Activated CD4-positive, alpha-beta T cell treated with anti-CD3 and anti-CD28 coated beads for 36 hours (primary cell): ENCODE measurements at regions not wholly inside any gene's neighbourhood (a gene's known extent, or its start where the extent isn't known, plus 50 kb on each side); places are given as distances from the start of the nearest gene placed in this dataset.
"Not testable (repeated sequence)": the region's sequence is repeated elsewhere in the genome, so short reads cannot be mapped to it uniquely, and the experiment has no call there.

Source experiments
- ATAC-seq: fragments of 200-7000 bp; cut with Tn5 transposase; one replicate; pipeline ENCODE4 v1.10.0; 2021; ENCODE audit warnings: mild to moderate bottlenecking, moderate library complexity
- CTCF ChIA-PET: fragments of 350-600 bp; sonication (Branson Sonifier 250); formaldehyde crosslinking; loops from one replicate; lab custom pipeline; 2021; ENCODE audit warnings: antibody characterized with exemption; lab: Charles Lee
- POLR2A ChIA-PET: fragments of 350-600 bp; sonication (Branson Sonifier 250); formaldehyde crosslinking; loops from one replicate; lab custom pipeline; 2021; ENCODE audit warnings: antibody characterized with exemption, inconsistent platforms; lab: Charles Lee
- DNase-seq: peaks from one replicate; pipeline ENCODE4 v3.0.0-alpha.2; 2020
- H3K27ac Mint-ChIP-seq: one replicate; pipeline ENCODE4 v1.8.0; 2021; ENCODE audit warnings: mixed read lengths
- H3K27me3 Mint-ChIP-seq: one replicate; pipeline ENCODE4 v1.8.0; 2021; ENCODE audit warnings: mixed read lengths
- H3K36me3 Mint-ChIP-seq: one replicate; pipeline ENCODE4 v1.8.0; 2021; ENCODE audit warnings: low read depth, mixed read lengths
- H3K4me1 Mint-ChIP-seq: one replicate; pipeline ENCODE4 v1.8.0; 2021; ENCODE audit warnings: mixed read lengths
- H3K4me3 Mint-ChIP-seq: one replicate; pipeline ENCODE4 v1.8.0; 2021; ENCODE audit warnings: mild to moderate bottlenecking, moderate library complexity, mixed read lengths
- H3K9me3 Mint-ChIP-seq: one replicate; pipeline ENCODE4 v1.8.0; 2021; ENCODE audit warnings: low read depth, mixed read lengths
- intact Hi-C, 2 experiments: fragments of 100-400 bp; cut with DNase I in 1 of 2; cut with micrococcal nuclease in 1 of 2; formaldehyde crosslinking; loops; one replicate each; pipeline versions ENCODE4 v1.14.2 to v1.15.1; 2022 to 2024; cut with DNase I, micrococcal nuclease

DNA sequence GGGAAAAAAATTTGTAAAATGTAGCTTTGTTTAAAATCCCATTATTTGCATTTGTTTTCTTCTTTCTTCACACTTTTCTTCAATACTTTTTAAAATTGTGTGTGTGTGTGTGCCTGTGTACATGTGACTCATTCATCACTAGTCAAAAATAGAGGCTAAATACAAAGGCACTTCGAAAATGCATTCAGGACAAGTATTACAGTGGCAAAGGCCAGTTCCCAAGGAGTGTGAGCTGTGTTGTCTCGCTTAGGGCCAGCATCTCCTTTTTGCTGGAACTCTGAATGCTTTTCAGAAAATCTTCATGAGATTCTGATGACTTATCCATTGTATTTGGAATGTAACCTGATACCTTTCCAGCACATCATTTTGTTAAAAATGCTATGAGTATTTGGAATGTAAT, 288.5 kb upstream of the CNR1 start:
- ChIA-PET CTCF (no interaction called here), POLR2A (no interaction called here)
- intact Hi-C loops, result no loop called here
- ATAC-seq, result no peak
- Mint-ChIP-seq H3K4me1 (no peaks in the 10 kb centered on the region), H3K27me3 (peaks cover 19% of the 10 kb centered on the region), H3K27ac (no peak overlapping the region), H3K36me3 (no peaks in the 10 kb centered on the region), H3K9me3 (no peaks in the 10 kb centered on the region), H3K4me3 (no peak overlapping the region)
- no peak for DNase-seq

DNA sequence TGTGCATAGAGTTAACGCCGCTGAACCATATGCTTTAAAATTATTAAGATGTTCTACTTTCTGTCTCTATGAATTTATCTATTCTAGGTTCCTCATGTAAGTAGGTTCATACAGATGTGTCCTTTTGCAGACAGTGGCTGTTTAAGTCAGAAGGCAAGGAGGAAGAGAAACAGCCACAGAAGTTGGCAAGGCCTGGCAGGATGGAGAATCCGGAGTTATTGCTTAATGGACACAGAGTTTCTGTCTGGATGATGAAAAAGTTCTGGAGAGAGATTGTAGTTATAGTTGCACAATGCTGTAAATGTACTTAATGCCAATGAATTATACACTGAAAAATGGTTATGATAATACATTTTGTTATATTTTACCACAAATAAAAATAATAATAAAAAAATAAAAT, 283.6 kb upstream of the CNR1 start:
- POLR2A ChIA-PET, result no interaction called here
- Mint-ChIP-seq H3K9me3 (no peaks in the 10 kb centered on the region), H3K4me1 (no peaks in the 10 kb centered on the region), H3K27ac (no peak overlapping the region), H3K27me3 (peaks cover 15% of the 10 kb centered on the region), H3K4me3 (no peak overlapping the region), H3K36me3 (no peaks in the 10 kb centered on the region)
- ATAC-seq, result no peak
- CTCF ChIA-PET, result no interaction called here
- intact Hi-C loops, result no loop called here
- no peak for DNase-seq

DNA sequence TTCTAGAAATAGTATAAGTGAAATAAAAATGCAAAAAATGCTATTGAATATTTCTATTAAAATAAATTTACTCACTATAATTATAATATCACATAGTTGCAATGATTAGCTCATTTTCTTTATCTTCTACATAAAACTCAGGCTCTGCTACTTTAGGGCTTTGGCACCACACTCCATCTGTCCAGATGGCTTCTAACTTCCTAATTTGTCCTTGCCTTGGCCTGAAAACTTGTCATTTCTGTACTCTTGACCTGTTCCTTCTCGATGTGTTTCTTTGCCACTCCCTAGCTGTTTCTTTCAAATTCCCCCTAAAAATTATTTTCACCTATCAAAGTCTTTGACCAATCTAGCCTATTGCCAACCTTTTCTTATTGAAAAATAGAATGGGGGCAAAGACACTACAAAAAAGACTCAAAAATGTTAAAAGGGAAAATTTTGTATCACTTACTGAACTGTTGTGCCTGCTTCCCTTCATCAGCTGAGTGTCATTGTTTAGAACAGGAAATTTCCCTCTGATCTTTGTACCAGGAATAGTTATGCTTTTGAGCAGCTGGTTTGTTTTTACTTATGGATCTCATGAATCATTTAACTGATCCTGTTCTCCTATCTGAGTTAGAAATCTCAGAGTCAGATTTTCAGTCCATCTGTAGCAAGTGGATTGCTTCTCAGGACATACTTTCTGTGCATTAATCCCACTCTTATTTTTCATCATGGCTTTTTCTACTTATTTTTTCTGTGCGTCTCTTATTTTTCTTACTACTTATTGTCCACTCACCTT, 279.2 kb upstream of the CNR1 start:
- CTCF ChIA-PET, result no interaction called here
- Mint-ChIP-seq H3K4me3 (no peak overlapping the region), H3K36me3 (no peaks in the 10 kb centered on the region), H3K27me3 (peaks cover 8% of the 10 kb centered on the region), H3K27ac (no peak overlapping the region), H3K9me3 (no peaks in the 10 kb centered on the region), H3K4me1 (no peaks in the 10 kb centered on the region)
- ATAC-seq (no peak), DNase-seq (no peak)
- intact Hi-C loops, result no loop called here
- POLR2A ChIA-PET, result interaction anchor here (0.5 kb wide), 1 partner anchor 87 kb away, joined by 5 read pairs; no protein-coding TSS in a partner anchor

DNA sequence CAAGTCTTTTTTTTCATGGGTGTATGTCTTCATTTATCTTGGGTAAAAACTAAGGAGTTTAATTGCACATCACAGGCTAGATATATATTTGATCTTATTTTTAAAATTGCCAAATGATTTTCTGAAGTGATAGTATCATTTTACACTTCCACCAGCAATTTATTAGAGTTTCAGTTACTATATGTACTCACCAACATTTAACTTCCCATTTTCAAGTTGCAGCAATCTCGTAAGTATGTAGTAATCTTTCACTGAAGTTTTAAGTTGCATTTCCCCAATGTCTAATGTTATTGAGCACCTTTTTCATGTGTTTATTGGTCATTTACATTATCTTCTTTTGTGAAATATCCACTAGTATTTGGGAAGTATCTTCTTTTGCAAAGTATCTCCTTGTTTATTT, 277.4 kb upstream of the CNR1 start:
- Mint-ChIP-seq H3K9me3 (no peaks in the 10 kb centered on the region), H3K36me3 (no peaks in the 10 kb centered on the region), H3K4me3 (no peak overlapping the region), H3K4me1 (no peaks in the 10 kb centered on the region), H3K27me3 (peaks cover 2% of the 10 kb centered on the region), H3K27ac (no peak overlapping the region)
- DNase-seq (no peak), ATAC-seq (no peak)
- POLR2A ChIA-PET, result no interaction called here
- CTCF ChIA-PET, result interaction anchor here (0.5 kb wide), 1 partner anchor 1377 kb away, joined by 3 read pairs; no protein-coding TSS in a partner anchor
- intact Hi-C loops, result no loop called here

DNA sequence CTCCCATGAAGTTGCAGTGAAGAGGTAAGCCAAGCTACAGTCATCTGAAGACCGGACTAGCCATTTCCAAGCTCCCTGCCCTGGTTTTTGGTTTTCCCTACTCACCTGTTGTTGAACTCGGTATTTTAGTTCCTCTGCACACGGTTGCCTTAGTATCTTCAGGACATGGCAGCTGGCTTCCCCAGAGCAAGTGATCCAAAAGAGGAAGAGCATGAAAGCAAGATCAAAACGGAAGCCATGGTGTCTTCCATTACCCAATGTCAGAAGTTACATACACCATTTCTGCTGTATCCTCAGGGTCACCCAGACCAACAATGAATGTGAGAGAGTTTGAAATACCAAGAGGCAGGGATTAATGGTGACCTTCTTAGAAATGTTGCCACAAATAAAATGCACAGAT, 276.6 kb upstream of the CNR1 start:
- no peaks in the 10 kb centered on the region for H3K4me1 Mint-ChIP-seq
- CTCF ChIA-PET, result no interaction called here
- no peaks in the 10 kb centered on the region for H3K36me3 Mint-ChIP-seq
- POLR2A ChIA-PET, result no interaction called here
- no peaks in the 10 kb centered on the region for H3K9me3 Mint-ChIP-seq
- DNase-seq, result no peak
- no peak overlapping the region for H3K27ac Mint-ChIP-seq
- intact Hi-C loops, result no loop called here
- H3K27me3 Mint-ChIP-seq, result peaks cover 2% of the 10 kb centered on the region
- H3K4me3 Mint-ChIP-seq, result no peak overlapping the region
- no peak for ATAC-seq

DNA sequence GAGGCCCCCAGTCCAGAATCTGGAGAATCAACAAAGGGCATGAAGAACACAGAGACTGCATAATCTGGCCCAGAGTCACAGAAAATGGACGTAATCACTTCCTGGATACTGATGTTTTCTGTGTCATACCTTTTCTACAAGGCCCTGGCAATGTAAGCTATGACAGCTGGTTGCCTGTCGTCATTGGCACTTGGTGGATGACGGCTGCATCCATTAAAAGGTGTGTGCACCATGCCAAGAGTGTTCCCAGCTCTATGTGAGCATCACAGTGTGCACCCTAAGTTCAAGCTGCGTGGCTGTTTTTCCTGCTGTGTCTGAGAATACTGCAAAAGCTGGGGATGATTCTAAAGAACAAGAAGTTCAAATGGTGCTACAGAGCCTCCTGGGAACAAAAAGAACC, 275.2 kb upstream of the CNR1 start:
- no peak overlapping the region for H3K27ac Mint-ChIP-seq
- ChIA-PET POLR2A (no interaction called here), CTCF (no interaction called here)
- intact Hi-C loops, result no loop called here
- DNase-seq (no peak), ATAC-seq (no peak)
- no peak overlapping the region for H3K4me3 Mint-ChIP-seq
- no peaks in the 10 kb centered on the region for H3K4me1 Mint-ChIP-seq
- no peaks in the 10 kb centered on the region for H3K9me3 Mint-ChIP-seq
- H3K36me3 Mint-ChIP-seq, result no peaks in the 10 kb centered on the region
- H3K27me3 Mint-ChIP-seq, result peaks cover 2% of the 10 kb centered on the region

DNA sequence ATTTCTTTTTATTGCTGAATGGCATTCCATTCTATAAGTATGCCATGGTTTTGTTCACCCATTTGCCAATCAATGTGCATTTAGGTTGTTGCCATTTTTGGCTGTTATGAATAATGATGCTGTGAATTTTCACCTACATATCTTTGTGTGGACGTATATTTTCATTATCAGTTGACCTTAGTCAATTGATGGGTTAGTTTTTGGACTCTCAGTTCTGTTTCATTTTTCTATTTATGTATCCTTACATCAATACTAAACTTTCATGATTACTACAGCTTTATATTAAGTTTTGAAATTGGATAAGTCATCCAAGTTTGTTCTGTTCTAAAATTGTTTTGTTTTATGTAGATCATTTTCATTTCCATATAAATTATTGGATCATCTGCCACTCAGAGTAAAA, 261.9 kb upstream of the CNR1 start:
- Mint-ChIP-seq H3K4me3 (no peak overlapping the region), H3K27ac (no peak overlapping the region), H3K4me1 (no peaks in the 10 kb centered on the region), H3K36me3 (no peaks in the 10 kb centered on the region), H3K27me3 (peaks cover 14% of the 10 kb centered on the region), H3K9me3 (no peaks in the 10 kb centered on the region)
- POLR2A ChIA-PET, result no interaction called here
- DNase-seq (no peak), ATAC-seq (no peak)
- CTCF ChIA-PET, result no interaction called here
- intact Hi-C loops, result no loop called here

DNA sequence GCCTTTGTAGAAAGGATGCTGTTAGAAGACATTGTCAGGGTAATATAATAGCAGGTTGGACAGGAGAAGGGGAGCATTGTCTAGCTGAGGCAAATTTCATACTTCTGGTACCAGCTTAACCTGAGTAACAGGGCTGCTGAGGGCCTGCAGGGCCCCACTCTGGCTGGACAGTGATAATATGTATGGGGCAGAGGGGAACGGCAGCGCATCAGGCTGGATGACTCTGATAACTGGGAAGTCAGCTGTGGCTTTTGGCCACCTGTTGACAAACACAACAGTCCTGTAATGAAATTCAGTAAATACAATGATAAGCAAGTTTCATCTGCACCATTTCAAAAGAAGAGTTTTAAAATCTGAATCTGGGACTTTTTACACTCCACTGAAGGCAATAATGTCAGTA, 259.9 kb upstream of the CNR1 start:
- Mint-ChIP-seq H3K9me3 (no peaks in the 10 kb centered on the region), H3K4me1 (no peaks in the 10 kb centered on the region), H3K4me3 (no peak overlapping the region), H3K27ac (no peak overlapping the region), H3K27me3 (peaks cover 2% of the 10 kb centered on the region), H3K36me3 (no peaks in the 10 kb centered on the region)
- no peak for ATAC-seq
- intact Hi-C loops, result no loop called here
- CTCF ChIA-PET, result no interaction called here
- DNase-seq, result no peak
- POLR2A ChIA-PET, result no interaction called here

DNA sequence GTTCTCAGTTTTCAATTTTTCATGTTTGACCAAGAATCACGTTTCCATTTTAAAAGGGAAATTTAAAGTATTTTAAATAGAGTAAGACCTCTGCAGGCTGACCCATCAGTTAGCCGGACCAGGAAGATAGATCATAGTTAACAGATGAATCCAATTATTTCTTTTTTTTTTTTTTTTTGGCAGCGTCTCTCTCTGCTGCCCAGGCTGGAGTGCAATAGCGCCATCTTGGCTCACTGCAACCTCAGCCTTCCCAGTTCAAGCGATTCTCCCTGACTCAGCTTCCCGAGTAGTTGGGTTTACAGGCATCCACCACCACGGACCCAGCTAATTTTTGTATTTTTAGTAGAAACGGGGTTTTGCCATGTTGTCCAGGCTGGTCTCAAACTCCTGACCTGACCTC, 256.7 kb upstream of the CNR1 start:
- Mint-ChIP-seq H3K36me3 (no peaks in the 10 kb centered on the region), H3K27me3 (no peaks in the 10 kb centered on the region), H3K27ac (no peak overlapping the region), H3K4me3 (no peak overlapping the region), H3K9me3 (no peaks in the 10 kb centered on the region), H3K4me1 (no peaks in the 10 kb centered on the region)
- no peak for DNase-seq
- ATAC-seq, result no peak
- CTCF ChIA-PET, result no interaction called here
- intact Hi-C loops, result no loop called here
- POLR2A ChIA-PET, result no interaction called here

DNA sequence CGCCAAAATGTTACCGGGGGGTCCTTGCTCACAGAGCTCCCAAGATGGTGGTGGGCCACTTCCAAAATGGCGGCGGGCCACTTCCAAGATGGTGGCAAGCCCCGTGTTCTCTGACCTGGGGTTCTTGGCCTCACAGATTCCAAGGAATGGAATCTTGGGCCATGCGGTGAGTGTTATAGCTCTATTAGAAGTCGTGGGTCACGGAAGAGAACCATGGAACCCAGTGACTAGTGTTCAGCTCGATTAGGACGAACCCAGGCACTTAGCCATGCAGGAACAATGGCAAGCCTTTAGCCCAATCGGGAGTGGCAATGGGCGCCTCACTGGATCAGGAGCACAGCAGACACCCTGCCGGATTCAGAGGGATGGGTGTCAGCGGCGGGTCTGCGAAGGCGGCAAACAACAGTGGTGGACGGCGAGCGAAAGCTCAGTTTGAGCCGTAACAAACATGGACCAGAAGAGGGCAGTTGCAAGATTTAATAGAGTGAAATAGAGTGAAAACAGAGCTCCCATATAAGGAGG, 254.9 kb upstream of the CNR1 start:
- H3K4me1 Mint-ChIP-seq, DNase-seq, ATAC-seq, intact Hi-C loops, H3K36me3 Mint-ChIP-seq, H3K4me3 Mint-ChIP-seq, POLR2A ChIA-PET, H3K27me3 Mint-ChIP-seq, H3K27ac Mint-ChIP-seq, H3K9me3 Mint-ChIP-seq: not testable (repeated sequence)
- CTCF ChIA-PET, result interaction anchor here (1.2 kb wide), 1 partner anchor 451 kb away, joined by 4 read pairs; no protein-coding TSS in a partner anchor

DNA sequence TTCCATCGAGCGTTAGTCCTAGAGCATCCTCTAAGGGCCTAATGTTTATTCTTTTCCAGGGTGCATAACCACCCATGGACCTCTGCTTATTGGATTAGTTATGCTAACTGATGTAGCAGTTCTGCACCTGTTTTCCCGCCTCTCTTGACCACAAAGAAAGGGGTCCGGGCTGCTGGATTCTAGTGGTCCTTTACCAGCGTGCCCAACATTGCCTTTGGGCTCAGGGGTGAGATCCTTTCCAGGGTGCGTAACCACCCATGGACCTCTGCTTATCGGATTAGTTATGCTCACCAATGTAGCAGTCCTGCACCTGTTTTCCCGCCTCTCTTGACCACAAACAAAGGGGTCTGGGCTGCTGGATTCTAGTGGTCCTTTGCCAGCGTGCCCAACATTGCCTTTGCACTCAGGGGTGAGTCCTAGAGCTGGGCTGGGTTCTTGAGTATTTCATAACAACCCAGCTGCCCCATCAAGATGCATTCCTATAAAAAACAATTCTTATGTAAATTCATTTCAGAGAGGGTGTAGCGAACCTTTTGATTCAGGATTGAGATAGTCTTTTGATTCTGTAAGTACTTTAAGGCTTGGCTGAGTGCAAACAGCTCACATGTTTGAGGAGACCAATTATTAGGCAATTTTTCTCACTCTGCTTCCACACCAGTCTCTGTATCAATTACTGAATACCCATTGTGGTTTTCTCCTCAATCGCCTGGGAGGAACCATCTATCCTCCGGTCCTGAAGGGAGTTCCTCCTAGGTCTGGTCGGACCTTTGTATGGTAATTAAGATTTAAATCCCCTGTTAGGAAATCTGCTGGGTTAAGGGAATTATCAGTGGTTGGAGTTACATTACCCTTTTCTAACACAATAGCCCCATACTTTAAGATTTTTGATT, 253.0 kb upstream of the CNR1 start:
- intact Hi-C loops, H3K9me3 Mint-ChIP-seq, CTCF ChIA-PET, H3K4me1 Mint-ChIP-seq, H3K27me3 Mint-ChIP-seq, POLR2A ChIA-PET, DNase-seq, H3K36me3 Mint-ChIP-seq, H3K4me3 Mint-ChIP-seq, ATAC-seq, H3K27ac Mint-ChIP-seq: not testable (repeated sequence)

DNA sequence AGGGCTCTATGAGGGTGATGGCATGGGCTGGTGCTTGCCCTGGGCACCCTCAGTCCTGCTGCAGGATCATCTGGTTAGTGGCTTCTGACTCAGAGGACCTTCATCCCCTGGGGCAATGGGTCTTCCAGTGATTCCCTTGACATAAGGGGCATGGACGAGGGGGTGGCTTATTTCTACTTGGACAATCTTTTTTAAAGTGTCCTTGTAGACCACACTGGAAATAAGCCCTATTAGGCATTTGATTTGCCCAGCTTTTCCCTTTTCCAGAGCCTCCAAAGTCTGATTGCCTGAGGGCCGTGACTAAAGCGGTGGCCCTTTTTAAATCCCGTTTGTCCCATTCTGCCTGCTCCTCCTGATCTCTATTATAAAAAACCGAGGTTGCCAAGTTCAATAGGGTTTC, 251.2 kb upstream of the CNR1 start:
- POLR2A ChIA-PET, ATAC-seq, H3K27me3 Mint-ChIP-seq, intact Hi-C loops, H3K27ac Mint-ChIP-seq, H3K36me3 Mint-ChIP-seq, H3K4me1 Mint-ChIP-seq, H3K4me3 Mint-ChIP-seq, H3K9me3 Mint-ChIP-seq, CTCF ChIA-PET, DNase-seq: not testable (repeated sequence)
